ENCODE measurements at regions not wholly inside any gene's neighbourhood (a gene's known extent, or its start where the extent isn't known, plus 50 kb on each side); places are given as distances from the start of the nearest gene placed in this dataset.

- no peak overlapping the region for H3K27ac ChIP-seq (replicated peaks; ENCODE audit: low read length)
These were observed 60.8 kb upstream of the RNF152 start for GRCh38 chr18:61953641-61954040.

GRCh38 chr18:61953161-61953560, 60.4 kb upstream of the RNF152 start:
- Histone ChIP-seq H3K4ac (ENCODE audit: low read length) (no peak overlapping the region), H2AK5ac (ENCODE audit: low read depth, low read length) (no peak overlapping the region)

More at GRCh38 chr18:61953641-61954040, 60.8 kb upstream of the RNF152 start:
- Histone ChIP-seq H3K4me1 (ENCODE audit: control insufficient read depth in 2 of 2, insufficient read depth in 1 of 2, low read depth in 1 of 2, low read length in 2 of 2) (peaks cover 16 to 17% of the 10 kb centered on the region in 2 donors), H4K8ac (ENCODE audit: low read depth, low read length) (no peak overlapping the region), H2AFZ (ENCODE audit: low read length) (peak overlapping the region; percentile 33), H3K9me3 (replicated peaks in 1 of 2; ENCODE audit: control insufficient read depth in 2 of 2, insufficient read depth in 1 of 2, low read depth in 1 of 2, low read length in 2 of 2) (peaks cover 0 to 9% of the 10 kb centered on the region in 2 donors), H3K18ac (ENCODE audit: low read length) (no peak overlapping the region), H3K14ac (ENCODE audit: low read length) (no peak overlapping the region), H2BK12ac (ENCODE audit: low read length) (no peak overlapping the region), H3K4me2 (ENCODE audit: insufficient read depth, low read length, poor library complexity, severe bottlenecking) (no peak overlapping the region), H4K91ac (ENCODE audit: low read depth, low read length, poor library complexity) (no peak overlapping the region), H3K79me1 (ENCODE audit: low read depth, low read length) (no peaks in the 10 kb centered on the region), H2BK5ac (ENCODE audit: low read length) (no peak overlapping the region), H2BK120ac (ENCODE audit: low read depth, low read length) (no peak overlapping the region), H3K36me3 (replicated peaks in 1 of 2; ENCODE audit: control insufficient read depth in 2 of 2, insufficient read depth in 2 of 2, low read length in 2 of 2) (no peaks in the 10 kb centered on the region), H3K4me3 (ENCODE audit: low read length in 2 of 2) (no peak overlapping the region), H2BK15ac (ENCODE audit: low read length) (no peak overlapping the region), H3K27me3 (ENCODE audit: control insufficient read depth in 3 of 3, insufficient read depth in 3 of 3, low read depth in 1 of 3, low read length in 3 of 3) (no peaks in the 10 kb centered on the region), H2AK5ac (ENCODE audit: low read depth, low read length) (no peak overlapping the region), H3K4ac (ENCODE audit: low read length) (no peak overlapping the region), H3K9ac (ENCODE audit: low read depth, low read length, poor library complexity) (no peak overlapping the region), H3K23ac (ENCODE audit: low read depth, low read length, poor library complexity) (no peak overlapping the region)
- WGBS, 2 donors (ENCODE audit: extremely low coverage in 2 of 2, insufficient read length in 2 of 2, insufficient replicate concordance in 1 of 2): no CpG with 5 or more reads among the region's 5 CpGs
- DNase-seq (ENCODE audit: low spot score): no peak

GRCh38 chr18:61951396-61951795, 58.6 kb upstream of the RNF152 start:
- peaks cover 0 to 5% of the 10 kb centered on the region in 2 donors for H3K9me3 ChIP-seq (replicated peaks in 1 of 2; ENCODE audit: control insufficient read depth in 2 of 2, insufficient read depth in 1 of 2, low read depth in 1 of 2, low read length in 2 of 2)
- no peak overlapping the region for H4K91ac ChIP-seq (ENCODE audit: low read depth, low read length, poor library complexity)

More at GRCh38 chr18:61953161-61953560, 60.4 kb upstream of the RNF152 start:
- H3K27ac ChIP-seq (replicated peaks; ENCODE audit: low read length): no peak overlapping the region
- no peaks in the 10 kb centered on the region for H3K36me3 ChIP-seq (replicated peaks in 1 of 2; ENCODE audit: control insufficient read depth in 2 of 2, insufficient read depth in 2 of 2, low read length in 2 of 2)
- no peak overlapping the region for H4K8ac ChIP-seq (ENCODE audit: low read depth, low read length)
- H4K91ac ChIP-seq (ENCODE audit: low read depth, low read length, poor library complexity): no peak overlapping the region
- H3K79me1 ChIP-seq (ENCODE audit: low read depth, low read length): no peaks in the 10 kb centered on the region
- H2BK120ac ChIP-seq (ENCODE audit: low read depth, low read length): no peak overlapping the region
- no peak for DNase-seq (ENCODE audit: low spot score)
- WGBS, 2 donors (ENCODE audit: extremely low coverage in 2 of 2, insufficient read length in 2 of 2, insufficient replicate concordance in 1 of 2): no CpG with 5 or more reads among the region's 5 CpGs
- no peak overlapping the region for H2BK12ac ChIP-seq (ENCODE audit: low read length)
- no peak overlapping the region for H3K9ac ChIP-seq (ENCODE audit: low read depth, low read length, poor library complexity)
- H3K27me3 ChIP-seq (ENCODE audit: control insufficient read depth in 3 of 3, insufficient read depth in 3 of 3, low read depth in 1 of 3, low read length in 3 of 3): no peaks in the 10 kb centered on the region
- no peak overlapping the region for H3K4me3 ChIP-seq (ENCODE audit: low read length in 2 of 2)
- H3K14ac ChIP-seq (ENCODE audit: low read length): no peak overlapping the region
- H3K23ac ChIP-seq (ENCODE audit: low read depth, low read length, poor library complexity): no peak overlapping the region
- H2AFZ ChIP-seq (ENCODE audit: low read length): no peak overlapping the region
- peak overlapping the region; percentile 8 for H3K18ac ChIP-seq (ENCODE audit: low read length)
- peaks cover 18 to 19% of the 10 kb centered on the region in 2 donors for H3K4me1 ChIP-seq (ENCODE audit: control insufficient read depth in 2 of 2, insufficient read depth in 1 of 2, low read depth in 1 of 2, low read length in 2 of 2)
- H2BK5ac ChIP-seq (ENCODE audit: low read length): no peak overlapping the region
- peaks cover 0 to 9% of the 10 kb centered on the region in 2 donors for H3K9me3 ChIP-seq (replicated peaks in 1 of 2; ENCODE audit: control insufficient read depth in 2 of 2, insufficient read depth in 1 of 2, low read depth in 1 of 2, low read length in 2 of 2)
- no peak overlapping the region for H3K4me2 ChIP-seq (ENCODE audit: insufficient read depth, low read length, poor library complexity, severe bottlenecking)
- H2BK15ac ChIP-seq (ENCODE audit: low read length): no peak overlapping the region

GRCh38 chr18:61950371-61950770, 57.6 kb upstream of the RNF152 start:
- Histone ChIP-seq H4K91ac (ENCODE audit: low read depth, low read length, poor library complexity) (no peak overlapping the region), H2BK5ac (ENCODE audit: low read length) (no peak overlapping the region), H2AFZ (ENCODE audit: low read length) (peak overlapping the region; percentile 43), H3K27ac (replicated peaks; ENCODE audit: low read length) (no peak overlapping the region), H2BK12ac (ENCODE audit: low read length) (no peak overlapping the region), H2BK15ac (ENCODE audit: low read length) (no peak overlapping the region), H3K9me3 (replicated peaks in 1 of 2; ENCODE audit: control insufficient read depth in 2 of 2, insufficient read depth in 1 of 2, low read depth in 1 of 2, low read length in 2 of 2) (no peaks in the 10 kb centered on the region), H3K4ac (ENCODE audit: low read length) (no peak overlapping the region), H3K9ac (ENCODE audit: low read depth, low read length, poor library complexity) (no peak overlapping the region), H3K4me3 (ENCODE audit: low read length in 2 of 2) (no peak overlapping the region), H2BK120ac (ENCODE audit: low read depth, low read length) (no peak overlapping the region), H3K36me3 (replicated peaks in 1 of 2; ENCODE audit: control insufficient read depth in 2 of 2, insufficient read depth in 2 of 2, low read length in 2 of 2) (no peaks in the 10 kb centered on the region), H3K27me3 (ENCODE audit: control insufficient read depth in 3 of 3, insufficient read depth in 3 of 3, low read depth in 1 of 3, low read length in 3 of 3) (no peaks in the 10 kb centered on the region), H2AK5ac (ENCODE audit: low read depth, low read length) (no peak overlapping the region), H3K4me2 (ENCODE audit: insufficient read depth, low read length, poor library complexity, severe bottlenecking) (no peak overlapping the region), H3K79me1 (ENCODE audit: low read depth, low read length) (no peaks in the 10 kb centered on the region), H4K8ac (ENCODE audit: low read depth, low read length) (no peak overlapping the region), H3K4me1 (ENCODE audit: control insufficient read depth in 2 of 2, insufficient read depth in 1 of 2, low read depth in 1 of 2, low read length in 2 of 2) (peaks cover 29 to 32% of the 10 kb centered on the region in 2 donors), H3K23ac (ENCODE audit: low read depth, low read length, poor library complexity) (no peak overlapping the region), H3K18ac (ENCODE audit: low read length) (no peak overlapping the region), H3K14ac (ENCODE audit: low read length) (no peak overlapping the region)
- DNase-seq (ENCODE audit: low spot score): no peak
- WGBS, 2 donors (ENCODE audit: extremely low coverage in 2 of 2, insufficient read length in 2 of 2, insufficient replicate concordance in 1 of 2): no CpG with 5 or more reads among the region's 3 CpGs

More at GRCh38 chr18:61951396-61951795, 58.6 kb upstream of the RNF152 start:
- H3K23ac ChIP-seq (ENCODE audit: low read depth, low read length, poor library complexity): no peak overlapping the region
- no peak overlapping the region for H3K9ac ChIP-seq (ENCODE audit: low read depth, low read length, poor library complexity)
- H3K4me2 ChIP-seq (ENCODE audit: insufficient read depth, low read length, poor library complexity, severe bottlenecking): no peak overlapping the region
- H2BK15ac ChIP-seq (ENCODE audit: low read length): no peak overlapping the region
- H3K27me3 ChIP-seq (ENCODE audit: control insufficient read depth in 3 of 3, insufficient read depth in 3 of 3, low read depth in 1 of 3, low read length in 3 of 3): no peaks in the 10 kb centered on the region
- no peak overlapping the region for H3K27ac ChIP-seq (replicated peaks; ENCODE audit: low read length)
- H3K4ac ChIP-seq (ENCODE audit: low read length): no peak overlapping the region
- H3K18ac ChIP-seq (ENCODE audit: low read length): no peak overlapping the region
- H2BK12ac ChIP-seq (ENCODE audit: low read length): no peak overlapping the region
- H3K4me1 ChIP-seq (ENCODE audit: control insufficient read depth in 2 of 2, insufficient read depth in 1 of 2, low read depth in 1 of 2, low read length in 2 of 2): peaks cover 29 to 30% of the 10 kb centered on the region in 2 donors
- H4K8ac ChIP-seq (ENCODE audit: low read depth, low read length): no peak overlapping the region
- H3K36me3 ChIP-seq (replicated peaks in 1 of 2; ENCODE audit: control insufficient read depth in 2 of 2, insufficient read depth in 2 of 2, low read length in 2 of 2): no peaks in the 10 kb centered on the region
- H3K79me1 ChIP-seq (ENCODE audit: low read depth, low read length): no peaks in the 10 kb centered on the region
- H2BK120ac ChIP-seq (ENCODE audit: low read depth, low read length): no peak overlapping the region
- no peak overlapping the region for H2BK5ac ChIP-seq (ENCODE audit: low read length)
- H2AK5ac ChIP-seq (ENCODE audit: low read depth, low read length): no peak overlapping the region
- no peak overlapping the region for H3K14ac ChIP-seq (ENCODE audit: low read length)
- DNase-seq (ENCODE audit: low spot score): no peak
- no peak overlapping the region for H2AFZ ChIP-seq (ENCODE audit: low read length)
- H3K4me3 ChIP-seq (ENCODE audit: low read length in 2 of 2): no peak overlapping the region
- no CpG with 5 or more reads among the region's 6 CpGs for WGBS, 2 donors (ENCODE audit: extremely low coverage in 2 of 2, insufficient read length in 2 of 2, insufficient replicate concordance in 1 of 2)

Data from neuronal stem cell (in vitro differentiated cells).